K562 (cell line): ENCODE measurements at regions not wholly inside any gene's neighbourhood (a gene's known extent, or its start where the extent isn't known, plus 50 kb on each side); places are given as distances from the start of the nearest gene placed in this dataset.

Experiments used
- ATAC-seq: fragments of 200-7000 bp; cut with Tn5 transposase; 3 replicates; pipeline ENCODE4 v1.9.1; 2020; ENCODE audit warnings: moderate library complexity
- BruUV-seq: library from RNA; stranded (reverse); fragments of 400-500 nt; replicated peaks from 2 replicates; lab custom pipeline; 2021; lab: Mats Ljungman, UMichigan
- CTCF ChIA-PET: fragments of 300-600 bp; formaldehyde crosslinking; extraction: SDS; loops from one replicate; lab custom pipeline; 2021; ENCODE audit warnings: low intra/inter-chr PET ratio; lab: Yijun Ruan, JAX
- POLR2A ChIA-PET: fragments of 300-600, 350-650 bp; sonication (Branson Sonifier 250); formaldehyde crosslinking; extraction: SDS; loops from one replicate; lab custom pipeline; 2021; ENCODE audit warnings: antibody characterized with exemption, inconsistent platforms; lab: Yijun Ruan, JAX
- DNase-seq, 4 experiments: peaks; one replicate each; pipeline versions ENCODE4 v3.0.0 to v3.0.0-alpha.2; 2011 to 2018; ENCODE audit warnings: low spot score in 3 of 4, mixed read lengths in 3 of 4; ENCODE audit errors: extremely low read depth in 1 of 4
- FAIRE-seq: peaks from 2 replicates; lab custom pipeline; 2011; peaks lifted over from hg19 to GRCh38; lab: Jason Lieb, UNC
- H2AFZ ChIP-seq: 2 replicates; pipeline ENCODE4 v1.6.0; 2011; ENCODE audit warnings: low read depth, low read length, control low read depth, inconsistent platforms
- H3K27ac ChIP-seq: fragments of 200-600 bp; 3 replicates; pipeline ENCODE4 v1.8.0; 2011; ENCODE audit warnings: low read depth, mild to moderate bottlenecking, control low read depth, inconsistent platforms, low read length, moderate library complexity, mixed read lengths; ENCODE audit errors: extremely low read depth
- H3K27me3 ChIP-seq, 2 experiments: fragments of 300-600 bp in 1 of 2; 2 replicates in 1 of 2; 3 replicates in 1 of 2; pipeline versions ENCODE4 v1.6.0 to v1.8.0; 2011; ENCODE audit warnings: inconsistent platforms in 2 of 2, low read length in 2 of 2, mild to moderate bottlenecking in 1 of 2, mixed read lengths in 1 of 2, moderate library complexity in 1 of 2; ENCODE audit not compliant: control insufficient read depth in 2 of 2, insufficient read depth in 2 of 2
- H3K36me3 ChIP-seq: fragments of 300-600 bp; 3 replicates; pipeline ENCODE4 v1.8.0; 2011; ENCODE audit warnings: mild to moderate bottlenecking, low read length, inconsistent platforms; ENCODE audit not compliant: control insufficient read depth, insufficient read depth
- H3K4me1 ChIP-seq, 2 experiments: fragments of 200-600 bp in 1 of 2; replicated peaks in 1 of 2; 2 replicates in 1 of 2; 3 replicates in 1 of 2; pipeline versions ENCODE4 v1.5.1 to v1.8.0; 2011; ENCODE audit warnings: inconsistent platforms in 2 of 2, low read length in 2 of 2, mild to moderate bottlenecking in 1 of 2, mixed read lengths in 1 of 2, moderate library complexity in 1 of 2; ENCODE audit not compliant: control insufficient read depth in 2 of 2, insufficient read depth in 2 of 2
- H3K4me2 ChIP-seq: 2 replicates; pipeline ENCODE4 v1.6.1; 2011; ENCODE audit warnings: low read length, control low read depth, inconsistent platforms, mixed read lengths; ENCODE audit not compliant: insufficient read depth
- H3K4me3 ChIP-seq: fragments of 200-600 bp; sonication (generic), shearing (Covaris generic); 2 replicates; pipeline ENCODE4 v1.5.1; 2016; ENCODE audit warnings: control low read depth, inconsistent platforms
- H3K79me2 ChIP-seq: fragments of 200-600 bp; 3 replicates; pipeline ENCODE4 v1.8.0; 2011; ENCODE audit warnings: low read length, inconsistent platforms; ENCODE audit not compliant: control insufficient read depth, insufficient read depth
- H3K9ac ChIP-seq, 2 experiments: 2 replicates each; pipeline versions ENCODE4 v1.6.0 to v1.6.1; 2011; ENCODE audit warnings: low read depth in 2 of 2, low read length in 2 of 2, control low read depth in 1 of 2, inconsistent platforms in 1 of 2, mild to moderate bottlenecking in 1 of 2, mixed read lengths in 1 of 2; ENCODE audit not compliant: insufficient read depth in 1 of 2
- H3K9me1 ChIP-seq: one replicate; pipeline ENCODE4 v1.6.0; 2011; ENCODE audit warnings: inconsistent platforms, mild to moderate bottlenecking, low read length, moderate library complexity; ENCODE audit not compliant: control insufficient read depth, insufficient read depth
- H3K9me3 ChIP-seq: replicated peaks from 2 replicates; pipeline ENCODE4 v1.5.1; 2011; ENCODE audit warnings: low read depth, low read length, inconsistent platforms; ENCODE audit not compliant: control insufficient read depth, insufficient read depth
- H4K20me1 ChIP-seq: replicated peaks from 2 replicates; pipeline ENCODE4 v1.6.1; 2011; ENCODE audit warnings: low read length, inconsistent platforms, mixed read lengths; ENCODE audit not compliant: control insufficient read depth, insufficient read depth
- PRMT5 ChIP-seq: sonication (generic); formaldehyde crosslinking; IDR thresholded peaks from 2 replicates; pipeline ENCODE4 v1.5.0; 2020; ENCODE audit warnings: missing genetic modification reagents
- RBM25 ChIP-seq: fragments of 200-400 bp; formaldehyde crosslinking; IDR thresholded peaks from 2 replicates; pipeline ENCODE4 v1.6.1; 2018; ENCODE audit warnings: low read length, low read depth, moderate library complexity; ENCODE audit not compliant: severe bottlenecking
- WGBS: fragments of 100-300 bp; shearing (Covaris generic); methylation state at CpG from one replicate; pipeline ENCODE4 v1.1.6; 2016; ENCODE audit warnings: low coverage, mixed read lengths; ENCODE audit not compliant: insufficient coverage; ENCODE audit errors: missing lambda C conversion rate; 5-methylcytosine and 5-hydroxymethylcytosine counted together
- in situ Hi-C: fragments of 300-500 bp; cut with MboI; formaldehyde crosslinking; loops from 4 replicates; pipeline ENCODE4 v1.15.0; 2018; ENCODE audit warnings: inconsistent platforms, mixed read lengths
- intact Hi-C: fragments of 100-400 bp; cut with micrococcal nuclease; formaldehyde crosslinking; loops from 2 replicates; pipeline ENCODE4 v1.14.2; 2022
- TF ChIP-seq, protein P1 (sequence below): IDR thresholded peaks from 3 replicates; pipeline ENCODE4 v1.6.1; 2011; ENCODE audit warnings: borderline replicate concordance, mild to moderate bottlenecking, moderate library complexity; ENCODE audit not compliant: insufficient read length; ENCODE audit errors: extremely low read depth
- TF ChIP-seq, protein P2 (sequence below): sonication (generic); formaldehyde crosslinking; IDR thresholded peaks from 2 replicates; pipeline ENCODE4 v1.5.0; 2020; ENCODE audit warnings: missing genetic modification reagents

DNA sequence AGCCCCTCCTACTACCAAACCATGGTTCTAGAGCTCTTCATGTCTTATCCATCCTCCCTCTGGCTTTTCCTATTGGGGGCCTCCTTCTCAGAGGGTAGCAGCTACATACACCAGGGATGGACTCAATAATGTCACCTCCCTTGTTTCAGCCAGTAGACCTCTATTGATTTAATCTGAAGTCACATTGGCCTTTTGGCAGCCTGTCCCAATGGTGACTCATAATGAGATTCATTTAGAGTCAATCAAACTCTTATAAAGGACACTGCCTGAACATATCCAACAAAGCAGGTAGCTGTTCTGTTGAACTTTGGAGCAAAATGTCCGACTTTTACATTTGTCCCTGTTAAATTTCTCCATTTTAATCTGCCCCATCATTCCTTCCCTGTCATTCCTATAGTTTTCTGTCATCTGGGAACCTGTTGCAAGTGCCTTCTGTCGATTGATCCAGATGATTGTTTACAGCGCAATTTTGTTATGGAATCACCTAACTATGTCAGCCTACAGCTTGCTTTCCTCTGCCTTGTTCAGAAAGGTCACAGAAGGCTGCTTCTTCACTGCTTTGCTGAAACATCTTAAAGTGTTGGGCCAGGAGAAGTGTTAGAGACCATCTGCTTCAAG lies 105.9 kb downstream of the ETS2 start:
- ChIA-PET CTCF (no interaction called here), POLR2A (no interaction called here)
- H3K27ac ChIP-seq = no peak overlapping the region
- no peaks in the 10 kb centered on the region for H3K9me1 ChIP-seq
- H3K9me3 ChIP-seq = no peaks in the 10 kb centered on the region
- no peaks in the 10 kb centered on the region for H3K79me2 ChIP-seq
- H3K4me2 ChIP-seq = no peak overlapping the region
- no peak overlapping the region for H2AFZ ChIP-seq
- intact Hi-C loops = loop anchor here (10.0 kb wide), 1 partner anchor 107 kb away; the partner anchor contains the start of gene ETS2
- ATAC-seq (no peak), FAIRE-seq (no peak), DNase-seq (no peak)
- no peaks in the 10 kb centered on the region for H4K20me1 ChIP-seq
- in situ Hi-C loops = no loop called here
- whole genome bisulfite sequencing = 2% methylated on average over 3 of the region's 3 CpGs
- peaks cover 32 to 63% of the 10 kb centered on the region in 2 experiments for H3K27me3 ChIP-seq
- H3K36me3 ChIP-seq = no peaks in the 10 kb centered on the region
- H3K4me1 ChIP-seq = peaks cover 13 to 17% of the 10 kb centered on the region in 2 experiments; a peak in 4 of 5 replicates
- BruUV-seq = no TSS peak
- H3K4me3 ChIP-seq = no peak overlapping the region
- H3K9ac ChIP-seq = no peak overlapping the region
- TF ChIP-seq, protein P1, sequence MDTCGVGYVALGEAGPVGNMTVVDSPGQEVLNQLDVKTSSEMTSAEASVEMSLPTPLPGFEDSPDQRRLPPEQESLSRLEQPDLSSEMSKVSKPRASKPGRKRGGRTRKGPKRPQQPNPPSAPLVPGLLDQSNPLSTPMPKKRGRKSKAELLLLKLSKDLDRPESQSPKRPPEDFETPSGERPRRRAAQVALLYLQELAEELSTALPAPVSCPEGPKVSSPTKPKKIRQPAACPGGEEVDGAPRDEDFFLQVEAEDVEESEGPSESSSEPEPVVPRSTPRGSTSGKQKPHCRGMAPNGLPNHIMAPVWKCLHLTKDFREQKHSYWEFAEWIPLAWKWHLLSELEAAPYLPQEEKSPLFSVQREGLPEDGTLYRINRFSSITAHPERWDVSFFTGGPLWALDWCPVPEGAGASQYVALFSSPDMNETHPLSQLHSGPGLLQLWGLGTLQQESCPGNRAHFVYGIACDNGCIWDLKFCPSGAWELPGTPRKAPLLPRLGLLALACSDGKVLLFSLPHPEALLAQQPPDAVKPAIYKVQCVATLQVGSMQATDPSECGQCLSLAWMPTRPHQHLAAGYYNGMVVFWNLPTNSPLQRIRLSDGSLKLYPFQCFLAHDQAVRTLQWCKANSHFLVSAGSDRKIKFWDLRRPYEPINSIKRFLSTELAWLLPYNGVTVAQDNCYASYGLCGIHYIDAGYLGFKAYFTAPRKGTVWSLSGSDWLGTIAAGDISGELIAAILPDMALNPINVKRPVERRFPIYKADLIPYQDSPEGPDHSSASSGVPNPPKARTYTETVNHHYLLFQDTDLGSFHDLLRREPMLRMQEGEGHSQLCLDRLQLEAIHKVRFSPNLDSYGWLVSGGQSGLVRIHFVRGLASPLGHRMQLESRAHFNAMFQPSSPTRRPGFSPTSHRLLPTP = no peak
- no peak for TF ChIP-seq PRMT5
- peak; percentile 35 for TF ChIP-seq RBM25
- TF ChIP-seq, protein P2, sequence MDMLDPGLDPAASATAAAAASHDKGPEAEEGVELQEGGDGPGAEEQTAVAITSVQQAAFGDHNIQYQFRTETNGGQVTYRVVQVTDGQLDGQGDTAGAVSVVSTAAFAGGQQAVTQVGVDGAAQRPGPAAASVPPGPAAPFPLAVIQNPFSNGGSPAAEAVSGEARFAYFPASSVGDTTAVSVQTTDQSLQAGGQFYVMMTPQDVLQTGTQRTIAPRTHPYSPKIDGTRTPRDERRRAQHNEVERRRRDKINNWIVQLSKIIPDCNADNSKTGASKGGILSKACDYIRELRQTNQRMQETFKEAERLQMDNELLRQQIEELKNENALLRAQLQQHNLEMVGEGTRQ = no peak
